GM12891 (cell line): ENCODE measurements at regions not wholly inside any gene's neighbourhood (a gene's known extent, or its start where the extent isn't known, plus 50 kb on each side); places are given as distances from the start of the nearest gene placed in this dataset.

Experiments used
- PAX5 ChIP-seq: IDR thresholded peaks from 2 replicates; pipeline ENCODE4 v1.6.1; 2011; ENCODE audit warnings: low read length, moderate library complexity, mild to moderate bottlenecking; ENCODE audit not compliant: insufficient read depth, severe bottlenecking
- POLR2A ChIP-seq: IDR thresholded peaks from 2 replicates; pipeline ENCODE4 v1.6.1; 2011; ENCODE audit warnings: low read depth, low read length, control low read depth
- POLR2AphosphoS5 ChIP-seq: IDR thresholded peaks from 2 replicates; pipeline ENCODE4 v1.6.1; 2011; ENCODE audit warnings: low read depth, low read length, control low read depth
- POU2F2 ChIP-seq: IDR thresholded peaks from 2 replicates; pipeline ENCODE4 v1.6.1; 2011; ENCODE audit warnings: low read depth, mild to moderate bottlenecking, control low read depth, low read length, moderate library complexity
- SPI1 ChIP-seq: IDR thresholded peaks from 2 replicates; pipeline ENCODE4 v1.6.1; 2011; ENCODE audit warnings: low read depth, low read length, control low read depth
- TAF1 ChIP-seq: IDR thresholded peaks from 2 replicates; pipeline ENCODE4 v1.6.1; 2011; ENCODE audit warnings: low read depth, low read length, control low read depth

DNA sequence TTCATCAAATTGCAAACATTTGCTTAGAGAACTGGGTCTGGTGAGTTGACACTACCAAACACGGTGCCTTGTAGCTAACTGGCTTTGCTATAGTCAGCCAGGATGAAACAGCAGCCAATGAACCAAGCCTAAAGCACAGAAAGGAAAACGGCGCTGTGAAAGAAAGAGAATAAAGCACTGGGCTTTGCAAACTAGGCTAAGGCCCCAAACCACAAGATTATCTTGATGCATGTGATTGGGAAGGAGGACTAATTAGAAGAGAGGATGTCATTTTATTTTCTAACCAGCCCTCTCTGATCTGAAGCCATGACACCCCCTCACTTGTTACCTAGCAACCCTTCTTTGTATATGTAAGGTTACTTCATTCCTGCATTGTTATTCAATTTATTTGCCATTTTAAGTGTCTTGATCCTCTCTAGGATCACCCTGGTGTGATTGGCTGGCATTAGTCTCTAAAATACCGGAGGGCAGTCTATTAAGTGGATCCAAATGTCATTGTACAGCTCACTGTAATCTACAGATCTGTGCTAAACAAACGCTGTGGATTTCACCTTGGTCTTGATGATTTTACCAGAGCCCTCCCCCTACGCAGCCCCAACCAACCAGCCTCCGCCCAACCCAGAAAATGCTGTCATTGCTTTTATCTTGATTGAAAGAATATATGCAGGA lies 395.4 kb upstream of the ACVR2A start:
- TF ChIP-seq POLR2AphosphoS5 (no peak), TAF1 (no peak), POLR2A (no peak), PAX5 (no peak), POU2F2 (no peak), SPI1 (no peak)
